HG03378 (cell line): ENCODE measurements at regions not wholly inside any gene's neighbourhood (a gene's known extent, or its start where the extent isn't known, plus 50 kb on each side); places are given as distances from the start of the nearest gene placed in this dataset.
"Not testable (repeated sequence)": the region's sequence is repeated elsewhere in the genome, so short reads cannot be mapped to it uniquely, and the experiment has no call there.

Experiments used
- ATAC-seq: cut with Tn5 transposase; IDR thresholded peaks from one replicate; pipeline ENCODE4 v1.9.1; 2021; ENCODE audit warnings: mild to moderate bottlenecking, moderate library complexity; ENCODE audit not compliant: unreplicated experiment

DNA sequence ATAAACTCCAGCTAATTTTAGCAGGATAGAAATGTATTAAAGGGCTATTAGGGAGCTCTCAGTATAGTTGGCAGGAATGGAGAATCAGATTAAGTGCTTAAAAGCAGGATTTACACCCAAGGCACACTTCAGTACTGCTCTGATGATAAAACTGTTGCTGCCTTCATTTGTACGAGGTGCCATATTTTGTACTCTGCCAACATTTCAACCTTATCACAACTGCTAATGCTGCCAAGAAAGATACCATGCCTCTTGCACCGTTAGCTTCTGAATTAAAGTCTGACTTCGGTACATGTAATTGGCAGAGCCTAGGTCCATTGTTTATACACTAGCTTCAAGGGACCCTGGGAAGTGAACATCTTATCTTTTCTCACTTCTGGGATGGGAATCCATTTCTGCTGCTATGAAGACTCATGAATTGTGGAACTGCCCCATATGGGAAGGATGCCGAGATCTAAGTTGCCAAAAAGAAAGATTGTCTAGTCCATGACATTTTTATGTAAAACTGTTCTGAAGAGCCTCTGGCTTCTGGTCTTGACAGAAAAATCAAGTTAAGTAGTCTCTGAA, 624.0 kb upstream of the IGFBP7 start:
- no peak for ATAC-seq

- not testable (repeated sequence) for ATAC-seq
Measured at GRCh38 chr4:57729775-57730570, 619.8 kb upstream of the IGFBP7 start.

- ATAC-seq: no peak
Measured at GRCh38 chr4:57726154-57726553, 616.0 kb upstream of the IGFBP7 start.

- no peak for ATAC-seq
Measured at GRCh38 chr4:57719456-57719855, 609.3 kb upstream of the IGFBP7 start.

- ATAC-seq: not testable (repeated sequence)
Measured at GRCh38 chr4:57714313-57714712, 604.1 kb upstream of the IGFBP7 start.

- no peak for ATAC-seq
Measured at GRCh38 chr4:57710053-57710452, 599.9 kb upstream of the IGFBP7 start.

DNA sequence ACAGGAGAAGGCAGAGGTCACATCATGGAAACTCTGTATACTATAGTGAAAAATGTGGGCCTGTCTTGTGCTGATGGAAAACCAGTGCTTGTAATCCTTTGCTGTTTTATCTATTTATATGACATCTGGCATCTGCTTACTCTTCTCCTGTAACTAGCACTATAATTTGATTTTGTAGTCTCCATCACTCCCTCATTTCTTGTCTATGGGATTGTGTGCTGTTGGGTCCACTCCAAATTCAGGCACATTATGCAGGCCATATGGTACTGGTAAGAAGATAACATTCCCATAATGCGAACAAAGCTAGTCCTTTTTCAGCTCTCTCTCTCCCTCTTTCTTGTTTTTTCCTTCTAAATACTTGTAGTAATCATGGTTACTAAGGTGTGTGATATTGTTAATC, 581.2 kb upstream of the IGFBP7 start:
- ATAC-seq: no peak

GRCh38 chr4:57689693-57690205, 579.6 kb upstream of the IGFBP7 start:
- ATAC-seq: no peak

DNA sequence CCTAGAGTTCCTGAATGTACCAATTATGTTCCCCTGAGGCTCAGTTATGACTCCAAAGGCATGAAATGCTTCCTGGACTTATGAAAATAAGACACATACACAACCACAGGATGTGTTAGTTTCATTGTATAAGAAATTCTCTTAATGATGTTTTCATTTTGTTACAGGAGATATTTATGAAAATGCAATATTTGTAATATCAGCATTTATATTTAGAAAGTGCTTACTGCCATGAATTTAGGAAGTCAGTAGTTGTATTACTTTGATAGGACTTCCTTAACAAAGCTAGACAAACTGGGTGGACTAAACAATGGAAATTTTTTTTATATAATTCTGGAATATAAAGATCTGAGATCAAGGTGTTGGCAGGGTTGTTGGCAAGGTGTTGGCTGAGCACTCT, 572.1 kb upstream of the IGFBP7 start:
- no peak for ATAC-seq

DNA sequence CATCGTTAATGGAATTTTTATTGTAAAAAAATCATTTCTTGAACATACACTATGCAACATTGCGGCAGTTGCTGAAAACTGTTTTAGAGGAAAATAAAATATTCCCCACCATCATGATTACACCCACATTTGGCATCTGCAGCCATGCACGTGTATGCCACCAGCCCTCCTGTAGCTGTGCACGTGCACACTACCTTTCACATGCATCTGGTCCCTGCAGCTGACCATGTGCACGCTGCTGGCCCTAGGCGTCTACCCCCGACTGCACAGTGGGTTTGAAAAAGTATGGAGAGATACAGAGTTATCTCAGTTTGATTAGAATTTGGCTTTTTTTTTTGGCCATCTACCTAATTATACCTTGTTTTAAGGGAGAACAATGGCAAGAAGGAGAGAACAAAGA, 569.8 kb upstream of the IGFBP7 start:
- no peak for ATAC-seq

GRCh38 chr4:57676394-57676793, 566.2 kb upstream of the IGFBP7 start:
- ATAC-seq: no peak

DNA sequence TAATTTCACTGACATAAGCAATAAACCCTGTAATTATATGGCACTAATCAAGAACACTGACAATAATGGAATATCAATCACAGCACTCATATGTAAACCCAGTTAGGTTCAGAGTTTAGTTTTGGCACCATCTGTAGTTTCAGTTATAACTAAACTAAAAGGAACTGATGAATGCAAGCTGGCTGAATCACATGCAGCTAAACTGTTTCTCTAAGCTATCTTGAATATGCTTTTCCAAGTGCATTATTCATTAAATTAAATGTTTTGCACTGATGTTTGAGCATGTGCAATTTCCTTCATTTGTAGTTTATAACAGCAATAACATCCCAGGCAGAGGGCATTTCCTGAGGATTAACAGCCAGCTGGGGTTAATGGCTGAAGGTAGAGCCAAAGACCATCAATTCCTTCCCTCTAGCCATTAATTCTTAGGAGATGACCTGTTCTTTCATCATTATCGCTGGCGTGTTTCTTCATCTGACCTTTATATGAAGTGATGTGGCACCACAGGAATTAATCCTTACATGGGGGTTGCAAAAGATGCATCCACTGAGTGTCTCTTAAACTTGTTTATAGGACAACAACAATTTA, 562.8 kb upstream of the IGFBP7 start:
- no peak for ATAC-seq

GRCh38 chr4:57668621-57669020, 558.4 kb upstream of the IGFBP7 start:
- no peak for ATAC-seq

DNA sequence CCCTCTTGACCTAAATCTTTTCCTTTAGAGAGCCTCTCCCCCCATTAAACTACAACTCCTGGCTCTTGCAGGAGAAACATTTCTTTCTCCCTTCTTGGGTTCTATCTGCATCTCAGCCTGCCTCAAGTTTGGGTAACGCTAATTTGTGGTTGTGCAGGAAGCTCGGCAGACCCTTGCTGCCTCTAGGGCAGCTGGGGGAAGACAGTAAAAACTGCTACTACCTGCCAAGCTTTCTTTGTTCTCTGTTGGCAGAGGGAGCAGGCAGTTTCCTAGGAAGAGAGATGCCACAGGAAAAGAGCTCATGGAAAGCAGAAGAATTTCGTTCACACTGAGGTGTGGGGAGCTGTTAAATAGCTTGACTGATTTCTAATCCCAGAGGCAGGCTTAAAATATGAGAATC, 555.6 kb upstream of the IGFBP7 start:
- no peak for ATAC-seq

DNA sequence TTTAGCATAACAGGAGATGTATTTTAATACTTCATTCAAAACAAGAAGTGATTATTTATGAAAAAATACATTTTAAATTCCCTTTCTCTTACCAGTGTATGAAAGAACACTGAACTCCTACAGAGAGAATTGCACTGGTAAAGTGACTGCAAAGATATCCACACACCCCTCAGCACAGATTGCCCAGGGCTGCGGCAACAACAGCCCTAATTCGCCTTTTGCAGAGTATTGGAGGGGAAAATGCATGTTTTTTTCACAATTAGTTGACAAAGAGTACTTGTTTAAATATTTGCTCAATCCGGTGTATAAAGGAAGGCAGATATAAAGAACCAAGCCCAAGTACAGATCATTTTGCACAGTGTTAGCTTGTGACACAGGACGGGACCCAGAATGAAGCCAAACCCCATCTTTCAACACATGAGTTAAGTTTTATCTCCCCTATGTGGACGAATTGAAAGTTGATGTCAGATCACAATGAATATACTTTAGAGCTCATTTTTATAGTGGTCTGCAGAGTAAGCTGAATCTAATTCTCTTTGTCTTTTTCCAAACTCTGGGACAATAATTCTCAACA, 551.4 kb upstream of the IGFBP7 start:
- no peak for ATAC-seq

DNA sequence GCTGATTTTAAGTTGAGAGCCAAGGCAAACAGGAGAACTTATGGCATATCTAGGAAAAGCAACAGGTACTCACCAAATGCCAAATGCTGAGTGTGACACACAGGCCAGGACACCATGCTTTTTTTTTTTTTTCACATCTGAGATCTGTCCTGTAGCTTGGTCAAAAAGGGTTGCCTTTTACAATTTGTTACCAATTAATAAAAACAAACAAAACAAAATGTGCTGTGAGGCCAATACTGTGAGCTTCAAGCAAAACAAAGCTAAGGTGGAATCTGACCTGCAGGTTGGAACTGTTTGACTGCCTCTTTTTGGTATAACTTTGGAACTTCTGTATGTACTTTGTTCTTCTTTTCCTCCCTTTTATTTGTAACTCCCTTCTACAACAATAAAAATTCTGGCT, 548.5 kb upstream of the IGFBP7 start:
- ATAC-seq: no peak

GRCh38 chr4:57658188-57658587, 548.0 kb upstream of the IGFBP7 start:
- no peak for ATAC-seq

- ATAC-seq: no peak
Measured at GRCh38 chr4:57655342-57655741, 545.2 kb upstream of the IGFBP7 start.

- no peak for ATAC-seq
Measured at GRCh38 chr4:57652779-57653178, 542.6 kb upstream of the IGFBP7 start.

DNA sequence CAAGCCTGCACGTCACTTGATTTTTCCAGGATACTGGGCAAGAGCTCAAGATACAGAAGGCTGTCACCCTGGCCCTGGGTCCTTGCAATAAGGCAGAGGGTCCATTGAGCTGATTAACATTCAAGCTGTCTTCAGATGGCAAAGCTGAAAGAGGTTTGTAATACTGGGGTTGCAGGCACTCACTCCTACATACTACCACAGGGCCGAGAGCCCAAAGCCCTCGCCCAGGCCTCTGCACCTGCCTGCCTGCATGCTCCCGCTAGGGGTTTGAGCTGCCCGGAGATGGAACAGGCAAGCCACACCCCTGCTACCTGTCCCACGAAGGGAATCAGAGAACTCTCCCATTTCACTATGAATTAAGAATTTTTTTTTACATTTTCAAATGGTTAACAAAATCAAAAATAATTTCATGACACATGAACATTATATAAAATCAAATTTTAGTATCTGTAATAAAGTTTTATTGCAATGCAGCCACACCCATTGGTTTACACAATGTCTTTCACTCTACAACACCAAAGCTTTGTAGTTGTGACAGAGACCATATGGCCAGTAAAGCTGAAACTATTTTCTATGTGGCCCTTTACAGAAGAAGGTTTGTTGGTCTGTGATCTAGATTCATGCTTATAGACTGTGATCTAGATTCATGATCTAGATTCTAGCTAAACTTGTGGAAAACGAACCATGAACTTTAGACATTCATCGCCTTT, 530.4 kb upstream of the IGFBP7 start:
- no peak for ATAC-seq
